H9 (cell line): ENCODE measurements at regions not wholly inside any gene's neighbourhood (a gene's known extent, or its start where the extent isn't known, plus 50 kb on each side); places are given as distances from the start of the nearest gene placed in this dataset.

ENCODE experiments used
- DNase-seq: peaks from one replicate; pipeline ENCODE4 v3.0.0-alpha.2; 2017
- H2AFZ ChIP-seq: one replicate; pipeline ENCODE4 v1.6.1; 2013; ENCODE audit warnings: mild to moderate bottlenecking, low read length, control low read depth, moderate library complexity
- H2AK5ac ChIP-seq: 2 replicates; pipeline ENCODE4 v1.6.1; 2013; ENCODE audit warnings: low read length, control low read depth, mixed read lengths; ENCODE audit not compliant: insufficient read length
- H2BK120ac ChIP-seq: one replicate; pipeline ENCODE4 v1.6.1; 2013; ENCODE audit warnings: low read depth, mild to moderate bottlenecking, low read length, control low read depth, inconsistent platforms; ENCODE audit not compliant: poor library complexity, severe bottlenecking
- H2BK12ac ChIP-seq: 2 replicates; pipeline ENCODE4 v1.6.1; 2013; ENCODE audit warnings: low read length, control low read depth, mixed read lengths, low read depth; ENCODE audit not compliant: insufficient read length
- H2BK15ac ChIP-seq: 2 replicates; pipeline ENCODE4 v1.6.1; 2013; ENCODE audit warnings: low read depth, low read length, control low read depth
- H2BK20ac ChIP-seq: one replicate; pipeline ENCODE4 v1.6.1; 2013; ENCODE audit warnings: low read depth, mild to moderate bottlenecking, low read length, control low read depth, inconsistent platforms; ENCODE audit not compliant: poor library complexity, severe bottlenecking
- H2BK5ac ChIP-seq: 2 replicates; pipeline ENCODE4 v1.6.1; 2013; ENCODE audit warnings: low read length, control low read depth, mixed read lengths; ENCODE audit not compliant: insufficient read length
- H3K14ac ChIP-seq: 2 replicates; pipeline ENCODE4 v1.6.1; 2013; ENCODE audit warnings: low read length, control low read depth; ENCODE audit not compliant: insufficient read depth
- H3K18ac ChIP-seq: 2 replicates; pipeline ENCODE4 v1.6.1; 2013; ENCODE audit warnings: low read depth, mild to moderate bottlenecking, mixed read lengths, low read length, control low read depth; ENCODE audit not compliant: insufficient read length
- H3K23ac ChIP-seq: 2 replicates; pipeline ENCODE4 v1.6.1; 2013; ENCODE audit warnings: low read length, control low read depth, mixed read lengths, low read depth; ENCODE audit not compliant: insufficient read length
- H3K23me2 ChIP-seq: 2 replicates; pipeline ENCODE4 v1.6.1; 2013; ENCODE audit warnings: low read depth, mild to moderate bottlenecking, mixed read lengths, low read length, control low read depth; ENCODE audit not compliant: insufficient read length, poor library complexity, severe bottlenecking
- H3K27ac ChIP-seq: 2 replicates; pipeline ENCODE4 v1.5.1; 2013; ENCODE audit warnings: low read length, control low read depth, mixed read lengths, low read depth; ENCODE audit not compliant: insufficient read length
- H3K27me3 ChIP-seq: 2 replicates; pipeline ENCODE4 v1.6.1; 2013; ENCODE audit warnings: low read length, control low read depth, inconsistent platforms; ENCODE audit not compliant: insufficient read depth
- H3K4ac ChIP-seq: 2 replicates; pipeline ENCODE4 v1.6.1; 2013; ENCODE audit warnings: low read depth, mild to moderate bottlenecking, control low read depth, inconsistent platforms, low read length, moderate library complexity
- H3K4me1 ChIP-seq: 2 replicates; pipeline ENCODE4 v1.6.1; 2013; ENCODE audit warnings: low read length, control low read depth, inconsistent platforms; ENCODE audit not compliant: insufficient read depth
- H3K4me2 ChIP-seq: 2 replicates; pipeline ENCODE4 v1.6.1; 2013; ENCODE audit warnings: low read length, control low read depth, mixed read lengths; ENCODE audit not compliant: insufficient read length, insufficient read depth
- H3K56ac ChIP-seq: 2 replicates; pipeline ENCODE4 v1.6.1; 2013; ENCODE audit warnings: low read depth, mild to moderate bottlenecking, mixed read lengths, low read length, control low read depth; ENCODE audit not compliant: insufficient read length
- H3K79me1 ChIP-seq: 2 replicates; pipeline ENCODE4 v1.6.1; 2013; ENCODE audit warnings: low read depth, mild to moderate bottlenecking, moderate library complexity, low read length, control low read depth, inconsistent platforms; ENCODE audit not compliant: insufficient read depth, poor library complexity, severe bottlenecking
- H3K79me2 ChIP-seq: 2 replicates; pipeline ENCODE4 v1.6.1; 2013; ENCODE audit warnings: low read length, control low read depth, inconsistent platforms; ENCODE audit not compliant: insufficient read depth
- H3K9ac ChIP-seq: 2 replicates; pipeline ENCODE4 v1.6.1; 2013; ENCODE audit warnings: low read length, control low read depth, mixed read lengths; ENCODE audit not compliant: insufficient read length; ENCODE audit errors: extremely low read depth
- H3K9me3 ChIP-seq: one replicate; pipeline ENCODE4 v1.6.1; 2013; ENCODE audit warnings: low read depth, low read length, inconsistent platforms; ENCODE audit not compliant: control insufficient read depth
- H3T11ph ChIP-seq: one replicate; pipeline ENCODE4 v1.6.1; 2013; ENCODE audit warnings: mild to moderate bottlenecking, low read length, control low read depth, inconsistent platforms
- H4K20me1 ChIP-seq: one replicate; pipeline ENCODE4 v1.6.1; 2013; ENCODE audit not compliant: control insufficient read depth, insufficient read length, insufficient read depth
- H4K5ac ChIP-seq: 2 replicates; pipeline ENCODE4 v1.6.1; 2013; ENCODE audit warnings: low read depth, mild to moderate bottlenecking, mixed read lengths, low read length, control low read depth; ENCODE audit not compliant: insufficient read length
- H4K8ac ChIP-seq: replicated peaks from 2 replicates; pipeline ENCODE4 v1.6.1; 2013; ENCODE audit warnings: low read length, control low read depth, mixed read lengths, low read depth; ENCODE audit not compliant: insufficient read length
- H4K91ac ChIP-seq: 2 replicates; pipeline ENCODE4 v1.6.1; 2013; ENCODE audit warnings: low read depth, mild to moderate bottlenecking, moderate library complexity, mixed read lengths, low read length, control low read depth; ENCODE audit not compliant: insufficient read length
- H3K27ac Mint-ChIP-seq, 3 experiments: 2 replicates in 2 of 3; 3 replicates in 1 of 3; pipeline ENCODE4 v1.8.0; 2020 to 2021; ENCODE audit warnings: mixed read lengths in 3 of 3, mild to moderate bottlenecking in 1 of 3, moderate library complexity in 1 of 3
- H3K27me3 Mint-ChIP-seq: 2 replicates; pipeline ENCODE4 v1.8.0; 2021; ENCODE audit warnings: low read depth, mild to moderate bottlenecking, moderate library complexity, mixed read lengths
- H3K36me3 Mint-ChIP-seq, 3 experiments: 2 replicates in 2 of 3; 3 replicates in 1 of 3; pipeline ENCODE4 v1.8.0; 2020 to 2021; ENCODE audit warnings: low read depth in 3 of 3, mixed read lengths in 3 of 3; ENCODE audit not compliant: insufficient read depth in 1 of 3
- H3K4me1 Mint-ChIP-seq, 2 experiments: 2 replicates each; pipeline ENCODE4 v1.8.0; 2020; ENCODE audit warnings: mixed read lengths in 2 of 2
- H3K4me3 Mint-ChIP-seq, 2 experiments: 2 replicates in 1 of 2; 3 replicates in 1 of 2; pipeline ENCODE4 v1.8.0; 2020 to 2021; ENCODE audit warnings: mild to moderate bottlenecking in 2 of 2, mixed read lengths in 2 of 2, moderate library complexity in 1 of 2
- H3K9me3 Mint-ChIP-seq, 2 experiments: 2 replicates in 1 of 2; 3 replicates in 1 of 2; pipeline ENCODE4 v1.8.0; 2020; ENCODE audit warnings: mild to moderate bottlenecking in 2 of 2, mixed read lengths in 2 of 2, moderate library complexity in 1 of 2
- WGBS: extraction: QIAGEN DNeasy Blood & Tissue Kit; methylation state at CpG from one replicate; pipeline ENCODE4 v1.1.7; 2013; ENCODE audit warnings: missing lambda C conversion rate, low lambda C conversion rate, mixed read lengths; ENCODE audit not compliant: insufficient read length; ENCODE audit errors: extremely low coverage; 5-methylcytosine and 5-hydroxymethylcytosine counted together
- TF ChIP-seq, protein P1 (sequence below): fragments of 200-600 bp; sonication (generic); conservative IDR thresholded peaks from 3 replicates; pipeline ENCODE4 v1.8.0; 2021; ENCODE audit warnings: antibody characterized with exemption, mild to moderate bottlenecking

- Histone ChIP-seq H4K20me1 (no peaks in the 10 kb centered on the region), H3K23ac (no peak overlapping the region), H3K18ac (no peak overlapping the region), H3K14ac (no peak overlapping the region), H3K79me1 (no peaks in the 10 kb centered on the region), H2BK20ac (no peak overlapping the region), H4K91ac (no peak overlapping the region), H4K8ac (no peak overlapping the region), H2BK15ac (no peak overlapping the region), H3K27me3 (no peaks in the 10 kb centered on the region), H2BK120ac (no peak overlapping the region), H2AK5ac (no peak overlapping the region), H3T11ph (no peak overlapping the region), H4K5ac (no peak overlapping the region), H3K4ac (no peak overlapping the region), H3K56ac (no peak overlapping the region), H3K9ac (no peak overlapping the region), H3K4me2 (no peak overlapping the region), H3K9me3 (no peaks in the 10 kb centered on the region), H3K23me2 (no peaks in the 10 kb centered on the region), H2BK5ac (no peak overlapping the region), H3K27ac (no peak overlapping the region), H3K4me1 (no peaks in the 10 kb centered on the region), H2AFZ (no peak overlapping the region), H3K79me2 (no peaks in the 10 kb centered on the region), H2BK12ac (no peak overlapping the region)
- Mint-ChIP-seq H3K9me3 (no peaks in the 10 kb centered on the region; a peak in 1 of 5 replicates), H3K4me1 (peaks cover 12 to 17% of the 10 kb centered on the region in 2 experiments; a peak in 3 of 4 replicates), H3K36me3 (no peaks in the 10 kb centered on the region), H3K4me3 (no peak overlapping the region), H3K27ac (no peak overlapping the region), H3K27me3 (no peaks in the 10 kb centered on the region)
- DNase-seq = no peak
- WGBS = no CpG with 5 or more reads among the region's 4 CpGs
- TF ChIP-seq, protein P1, sequence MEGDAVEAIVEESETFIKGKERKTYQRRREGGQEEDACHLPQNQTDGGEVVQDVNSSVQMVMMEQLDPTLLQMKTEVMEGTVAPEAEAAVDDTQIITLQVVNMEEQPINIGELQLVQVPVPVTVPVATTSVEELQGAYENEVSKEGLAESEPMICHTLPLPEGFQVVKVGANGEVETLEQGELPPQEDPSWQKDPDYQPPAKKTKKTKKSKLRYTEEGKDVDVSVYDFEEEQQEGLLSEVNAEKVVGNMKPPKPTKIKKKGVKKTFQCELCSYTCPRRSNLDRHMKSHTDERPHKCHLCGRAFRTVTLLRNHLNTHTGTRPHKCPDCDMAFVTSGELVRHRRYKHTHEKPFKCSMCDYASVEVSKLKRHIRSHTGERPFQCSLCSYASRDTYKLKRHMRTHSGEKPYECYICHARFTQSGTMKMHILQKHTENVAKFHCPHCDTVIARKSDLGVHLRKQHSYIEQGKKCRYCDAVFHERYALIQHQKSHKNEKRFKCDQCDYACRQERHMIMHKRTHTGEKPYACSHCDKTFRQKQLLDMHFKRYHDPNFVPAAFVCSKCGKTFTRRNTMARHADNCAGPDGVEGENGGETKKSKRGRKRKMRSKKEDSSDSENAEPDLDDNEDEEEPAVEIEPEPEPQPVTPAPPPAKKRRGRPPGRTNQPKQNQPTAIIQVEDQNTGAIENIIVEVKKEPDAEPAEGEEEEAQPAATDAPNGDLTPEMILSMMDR = no peak
These were observed 156.8 kb upstream of the ARID1B start for GRCh38 chr6:156620331-156620730.
